ENCODE measurements at regions not wholly inside any gene's neighbourhood (a gene's known extent, or its start where the extent isn't known, plus 50 kb on each side); places are given as distances from the start of the nearest gene placed in this dataset.
"Not testable (repeated sequence)": the region's sequence is repeated elsewhere in the genome, so short reads cannot be mapped to it uniquely, and the experiment has no call there.

DNA sequence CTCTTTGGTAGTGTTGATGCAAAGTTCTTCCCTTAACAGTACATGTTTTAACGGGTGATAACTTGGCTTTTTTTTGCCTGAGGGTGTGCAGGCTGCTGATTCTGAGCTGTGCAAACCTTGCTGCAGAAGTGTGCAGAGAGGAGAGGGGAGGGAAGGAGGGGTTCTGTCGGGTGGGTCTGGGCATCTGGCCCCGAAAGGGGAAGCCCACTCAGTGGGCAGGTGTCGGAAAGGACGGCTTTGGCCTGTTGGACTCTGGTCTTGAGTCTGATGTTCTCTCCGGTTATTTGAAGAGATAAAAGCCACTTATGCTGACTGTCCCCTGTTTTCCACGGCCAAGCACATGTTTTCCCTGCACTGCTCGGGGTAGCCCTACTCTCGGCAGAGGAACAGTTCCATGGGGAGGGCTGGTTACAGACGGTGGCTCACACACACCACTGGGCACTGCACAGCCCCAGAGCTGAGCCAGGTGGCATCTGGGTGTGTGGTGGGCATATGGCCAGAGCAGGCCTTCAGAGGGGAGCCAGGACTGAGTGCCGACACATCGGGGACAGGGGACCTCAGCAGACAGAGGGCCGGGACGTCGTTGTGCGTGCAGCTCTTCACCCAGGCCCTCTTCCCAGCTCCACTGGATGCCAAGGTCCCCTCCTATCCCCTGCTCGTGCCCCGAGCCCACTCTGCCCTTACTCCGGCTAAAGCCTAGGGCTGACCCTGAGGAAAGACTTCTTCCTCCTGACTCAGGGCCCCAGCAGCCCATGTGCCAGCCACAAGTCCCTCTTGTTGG, 93.2 kb downstream of the TEX29 start:
- no peak for DNase-seq (ENCODE audit: low spot score)

GRCh38 chr13:111414341-111414740, 93.9 kb downstream of the TEX29 start:
- no peak for DNase-seq (ENCODE audit: low spot score)

DNA sequence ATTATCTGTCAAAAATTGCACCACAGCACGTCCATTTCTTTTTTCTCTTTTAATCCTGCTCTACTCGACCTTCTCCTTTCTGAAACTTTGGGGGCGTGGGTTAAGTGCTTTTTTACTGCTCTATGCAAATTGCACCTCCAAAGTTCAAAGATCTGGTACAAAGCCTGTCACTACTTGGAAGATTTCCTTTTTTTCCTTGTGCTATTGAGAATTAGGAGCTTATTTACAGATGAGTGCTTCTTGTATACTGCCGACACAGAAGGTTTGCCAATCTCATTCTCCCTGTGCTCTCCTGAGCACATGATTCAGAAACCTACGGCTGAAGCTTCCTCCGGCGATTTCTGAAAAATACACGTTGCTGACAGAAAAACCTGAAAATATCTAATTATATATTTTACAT, 94.8 kb downstream of the TEX29 start:
- no peak for DNase-seq (ENCODE audit: low spot score)

DNA sequence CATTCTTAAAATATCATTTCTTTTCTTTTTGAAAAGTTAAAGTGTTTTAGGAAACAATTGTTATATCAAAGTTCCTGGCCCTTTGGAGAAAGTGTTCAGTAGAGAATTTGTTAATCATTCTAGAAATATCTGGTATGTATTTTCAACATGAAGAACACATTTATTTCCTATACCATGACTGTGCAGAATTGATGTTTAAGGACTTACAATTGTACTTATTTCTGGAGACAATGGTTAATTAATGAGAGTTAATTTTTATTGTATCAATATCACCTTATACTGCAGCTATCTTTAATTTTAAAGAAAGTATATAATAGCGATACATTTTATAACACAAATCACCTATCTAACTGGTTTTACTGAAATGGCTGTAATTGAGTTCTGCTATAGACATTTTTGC, 95.3 kb downstream of the TEX29 start:
- no peak for DNase-seq (ENCODE audit: low spot score)

DNA sequence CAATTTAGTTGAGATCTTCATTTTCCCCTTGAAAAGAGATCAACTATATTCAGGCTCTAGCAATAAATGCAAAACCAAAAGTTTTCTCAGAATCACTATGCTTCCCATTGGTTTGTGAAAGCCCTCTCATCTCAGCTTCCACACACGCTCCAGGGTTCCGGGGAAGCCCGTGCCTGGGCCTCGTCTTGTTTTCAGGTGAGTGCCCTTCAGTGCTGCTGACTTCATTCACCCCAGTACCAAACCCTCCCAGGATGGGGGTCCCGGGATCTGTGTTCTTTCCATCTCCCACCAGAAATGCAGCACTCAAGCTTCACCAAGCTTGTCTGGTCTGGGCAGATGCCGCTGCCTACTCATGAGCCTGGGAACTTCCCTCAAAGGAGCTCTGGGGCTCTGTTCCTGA, 97.7 kb downstream of the TEX29 start:
- DNase-seq (ENCODE audit: low spot score): no peak

- DNase-seq (ENCODE audit: low spot score): no peak
Observed at GRCh38 chr13:111420113-111420876, 99.9 kb downstream of the TEX29 start.

GRCh38 chr13:111421216-111421615, 100.8 kb downstream of the TEX29 start:
- no peak for DNase-seq (ENCODE audit: low spot score)

DNA sequence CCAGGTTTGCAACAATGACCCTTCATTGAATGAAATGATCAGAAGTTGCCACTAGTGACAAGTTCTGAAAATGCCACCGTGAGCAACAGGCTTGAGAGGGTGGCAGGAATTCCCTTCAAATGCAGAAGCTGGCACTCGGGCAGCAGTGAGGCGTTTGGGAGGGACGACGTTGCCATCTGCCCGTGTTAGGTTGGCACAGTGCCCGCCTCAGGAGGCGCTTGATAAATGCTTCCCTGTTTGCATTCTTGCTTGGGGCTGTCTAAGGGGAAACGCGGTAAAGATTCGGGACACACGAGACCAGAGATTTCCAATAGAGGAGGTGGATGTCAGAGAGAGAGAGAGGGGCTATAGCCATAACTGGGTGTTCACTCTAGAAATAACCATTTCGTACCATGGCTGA, 101.9 kb downstream of the TEX29 start:
- no peak for DNase-seq (ENCODE audit: low spot score)

DNA sequence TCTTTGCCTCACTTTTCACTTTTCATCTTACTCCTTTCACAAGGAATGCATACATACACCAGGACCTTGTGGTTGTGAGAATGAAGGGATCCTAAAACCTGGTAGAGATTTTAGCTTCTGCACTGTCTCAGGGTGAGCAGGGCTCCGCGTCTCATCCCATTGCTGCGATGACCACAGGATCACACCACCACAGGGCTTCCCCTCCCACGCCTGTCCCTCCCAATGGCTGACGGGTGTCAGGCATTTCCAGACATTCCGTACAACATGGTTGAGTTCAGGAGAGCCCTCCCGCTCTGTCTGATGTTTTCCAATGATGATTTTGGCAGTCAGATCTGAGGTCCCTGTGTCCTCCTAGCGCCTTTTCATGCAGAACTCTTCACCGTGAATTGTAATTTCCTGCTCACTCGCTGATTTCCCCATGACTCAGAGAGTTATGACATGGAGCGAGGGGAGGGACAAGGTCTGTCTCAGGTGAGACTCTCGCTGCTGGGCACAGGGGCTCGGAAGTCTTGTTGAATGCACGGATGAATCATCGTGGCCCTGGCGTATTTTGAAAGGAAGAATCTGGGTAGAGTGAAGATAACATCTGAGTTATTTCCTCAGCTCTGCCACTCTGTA, 102.8 kb downstream of the TEX29 start:
- DNase-seq (ENCODE audit: low spot score): no peak

- DNase-seq (ENCODE audit: low spot score): no peak
Observed at GRCh38 chr13:111424134-111424533, 103.7 kb downstream of the TEX29 start.

DNA sequence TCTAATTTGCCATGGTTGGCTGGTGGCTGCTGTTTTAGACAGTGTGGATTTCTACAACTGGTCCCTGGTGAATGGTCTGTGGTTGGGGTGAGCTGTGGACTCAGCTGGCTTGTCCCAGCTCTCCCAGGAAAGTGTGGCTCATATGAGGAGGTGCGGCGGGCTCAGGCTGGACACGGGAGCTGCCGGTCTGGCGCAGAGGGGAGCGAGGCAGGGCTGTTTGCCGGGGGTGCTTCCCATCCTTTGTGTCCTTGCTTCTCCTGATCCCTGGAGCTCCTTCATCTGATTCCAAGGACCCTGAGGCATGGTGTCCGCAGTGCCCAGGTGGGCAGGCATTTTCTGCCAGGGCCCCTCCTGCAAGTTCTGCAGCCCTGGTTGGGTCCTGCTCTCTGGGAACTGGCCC, 104.9 kb downstream of the TEX29 start:
- no peak for DNase-seq (ENCODE audit: low spot score)

- DNase-seq (ENCODE audit: low spot score): peak; percentile 87
Observed at GRCh38 chr13:111429064-111429558, 108.7 kb downstream of the TEX29 start.

DNA sequence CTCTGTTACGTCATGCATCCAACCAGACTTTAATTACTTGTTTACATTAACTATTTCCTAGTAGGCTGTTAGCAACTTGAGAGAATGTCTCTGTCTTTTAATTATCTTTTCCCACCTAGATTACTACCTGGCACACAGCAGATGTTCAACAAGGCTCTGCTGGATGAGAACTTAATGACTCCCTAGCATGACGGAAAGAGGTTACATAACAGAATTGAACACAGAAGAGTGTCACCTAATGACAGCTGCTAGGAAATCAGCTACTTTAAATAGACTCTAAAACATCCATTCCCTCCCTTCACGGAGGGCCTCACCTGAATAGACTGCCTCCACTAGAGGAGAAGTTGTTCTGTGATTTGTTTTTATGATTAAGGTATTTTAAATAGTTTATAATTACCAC, 110.8 kb downstream of the TEX29 start:
- DNase-seq (ENCODE audit: low spot score): no peak

GRCh38 chr13:111434578-111435159, 114.2 kb downstream of the TEX29 start:
- DNase-seq (ENCODE audit: low spot score): no peak

GRCh38 chr13:111436446-111436845, 116.0 kb downstream of the TEX29 start:
- no peak for DNase-seq (ENCODE audit: low spot score)

GRCh38 chr13:111437417-111437816, 117.0 kb downstream of the TEX29 start:
- no peak for DNase-seq (ENCODE audit: low spot score)

DNA sequence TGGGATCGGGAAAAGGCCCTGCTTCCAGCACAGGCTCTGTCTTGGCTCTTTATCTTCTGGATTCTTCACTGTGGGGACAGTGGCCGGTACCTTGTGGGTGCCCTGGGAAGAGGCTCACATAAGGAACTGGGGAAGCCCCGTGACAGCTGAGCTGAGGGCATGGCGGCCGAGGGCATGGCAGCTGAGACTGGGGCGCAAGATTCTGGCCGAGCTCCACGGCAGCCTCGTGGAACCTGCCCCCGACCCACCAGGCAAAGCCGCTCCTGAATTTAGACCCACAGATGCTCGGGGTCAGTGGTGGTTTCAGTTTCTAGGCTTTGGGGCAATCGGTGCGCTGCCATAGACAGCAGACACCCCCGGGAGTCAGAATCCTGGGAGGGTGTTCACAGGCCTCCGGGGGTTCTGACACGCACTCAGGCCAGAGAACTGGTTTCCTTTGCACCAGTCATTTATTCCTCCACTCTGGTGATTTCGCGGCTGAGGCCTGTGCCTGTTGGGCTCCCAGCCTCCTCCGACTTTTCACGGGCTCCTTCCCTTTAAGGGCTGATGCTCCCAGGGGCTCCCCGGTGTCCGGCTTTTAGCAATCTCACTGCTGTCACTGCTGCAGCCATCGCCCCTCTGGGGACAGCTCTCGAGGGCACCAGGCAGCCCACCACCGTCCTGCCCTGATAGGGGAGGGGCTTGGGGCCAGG, 117.6 kb downstream of the TEX29 start:
- DNase-seq (ENCODE audit: low spot score): no peak

DNA sequence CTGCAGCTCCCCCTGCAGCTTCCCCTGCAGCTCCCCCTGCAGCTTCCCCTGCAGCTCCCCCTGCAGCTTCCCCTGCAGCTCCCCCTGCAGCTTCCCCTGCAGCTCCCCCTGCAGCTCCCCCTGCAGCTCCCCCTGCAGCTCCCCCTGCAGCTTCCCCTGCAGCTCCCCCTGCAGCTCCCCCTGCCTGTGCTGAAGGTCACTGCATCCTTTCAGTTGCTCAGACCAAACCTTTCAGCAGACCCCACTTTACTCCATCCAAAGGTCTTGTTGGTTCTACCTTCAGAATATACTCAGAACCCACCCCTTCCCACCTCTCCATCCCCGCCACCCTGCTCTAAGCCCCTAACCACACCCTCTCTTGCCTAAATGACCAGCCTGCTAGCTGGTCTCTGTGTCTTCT, 120.0 kb downstream of the TEX29 start:
- not testable (repeated sequence) for DNase-seq (ENCODE audit: low spot score)

- no peak for DNase-seq (ENCODE audit: low spot score)
Observed at GRCh38 chr13:111443981-111444380, 123.5 kb downstream of the TEX29 start.

DNA sequence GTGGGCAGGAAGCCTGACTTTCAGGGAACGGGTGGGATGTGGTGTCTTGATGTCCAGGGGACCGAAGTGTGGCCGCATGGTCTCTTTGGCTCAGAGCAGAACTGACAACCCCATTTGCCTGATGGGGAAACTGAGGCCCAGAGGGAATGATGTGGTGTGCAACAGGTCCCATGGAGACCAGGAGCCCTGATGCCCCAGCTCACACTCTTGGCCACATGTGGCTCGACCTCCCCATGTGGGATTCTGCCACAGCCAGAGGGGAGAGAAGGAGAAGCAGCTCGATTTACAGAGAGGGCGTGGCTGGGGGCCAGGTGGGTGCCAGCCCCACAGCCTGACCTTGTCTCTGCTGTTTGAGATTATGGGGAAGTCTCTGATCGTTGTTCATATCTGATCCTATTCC, 128.1 kb downstream of the TEX29 start:
- no peak for DNase-seq (ENCODE audit: low spot score)

DNA sequence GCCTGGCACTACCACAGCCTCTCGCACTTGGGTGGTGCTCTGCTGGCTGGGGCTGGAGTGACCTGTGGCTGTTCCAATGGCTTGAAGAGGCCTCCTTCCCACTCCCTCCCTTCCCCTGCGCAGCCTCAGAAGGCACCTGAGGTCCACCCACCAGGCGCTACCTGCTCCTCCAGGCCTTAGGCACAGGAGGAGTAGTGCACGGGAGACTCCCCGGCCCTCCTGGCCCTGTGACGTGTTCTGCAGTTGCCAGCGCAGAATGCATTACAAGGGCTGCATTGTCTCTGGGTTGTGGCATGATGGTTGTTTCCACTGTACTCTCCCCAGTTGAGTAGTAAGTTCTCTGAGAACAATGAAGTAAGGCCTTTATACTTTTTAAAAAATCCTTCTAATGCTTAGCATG, 128.6 kb downstream of the TEX29 start:
- DNase-seq (ENCODE audit: low spot score): no peak

GRCh38 chr13:111451402-111451801, 131.0 kb downstream of the TEX29 start:
- no peak for DNase-seq (ENCODE audit: low spot score)

Measured in iPS-NIHi11 (cell line).